Midbrain (tissue), 1 donor: ENCODE measurements at regions not wholly inside any gene's neighbourhood (a gene's known extent, or its start where the extent isn't known, plus 50 kb on each side); places are given as distances from the start of the nearest gene placed in this dataset.
"Not testable (repeated sequence)": the region's sequence is repeated elsewhere in the genome, so short reads cannot be mapped to it uniquely, and the experiment has no call there.

Experiments used
- DNase-seq: peaks from one replicate; lab custom pipeline; 2025; lab: John Stamatoyannopoulos, UW

DNA sequence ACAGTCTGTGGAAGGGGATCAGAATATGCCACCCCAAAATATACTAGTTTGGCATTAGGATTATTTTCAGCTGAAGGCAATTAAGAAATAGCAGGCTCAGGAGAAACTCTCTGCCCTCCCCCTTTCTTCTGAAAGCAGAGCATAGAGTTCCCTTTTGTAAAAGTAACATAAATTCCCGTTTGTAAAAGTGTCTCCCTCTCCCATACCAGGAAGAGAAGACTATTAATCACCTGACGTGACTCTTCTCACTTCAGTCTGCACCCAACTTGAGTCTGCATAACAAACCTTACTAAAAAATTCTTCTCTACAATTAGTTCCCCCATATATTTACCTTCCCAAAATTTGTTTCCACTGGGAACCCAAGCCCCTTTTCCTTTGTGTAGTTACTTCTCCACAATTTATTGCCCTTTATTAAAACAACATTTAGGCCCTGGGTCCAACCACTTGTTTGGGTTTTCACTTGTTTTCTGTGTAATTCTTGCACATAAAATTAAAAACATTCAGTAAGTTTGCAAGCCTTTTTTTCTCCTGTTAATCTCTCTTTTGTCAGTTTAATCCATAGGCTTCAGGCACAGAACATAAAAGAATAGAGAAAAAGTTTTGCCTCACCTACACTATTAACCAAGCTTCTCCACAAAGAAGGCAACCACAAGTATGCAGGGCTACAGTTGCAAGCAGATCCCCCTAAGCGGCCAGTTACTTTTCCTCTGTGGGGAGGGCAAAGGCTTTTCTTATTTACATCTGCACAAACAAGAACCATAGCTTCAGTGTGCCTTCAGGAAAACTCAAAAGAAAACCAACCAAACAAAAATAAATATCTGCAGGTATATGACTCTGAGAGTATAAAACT lies 73.8 kb upstream of the EPCAM start:
- no peak for DNase-seq

DNA sequence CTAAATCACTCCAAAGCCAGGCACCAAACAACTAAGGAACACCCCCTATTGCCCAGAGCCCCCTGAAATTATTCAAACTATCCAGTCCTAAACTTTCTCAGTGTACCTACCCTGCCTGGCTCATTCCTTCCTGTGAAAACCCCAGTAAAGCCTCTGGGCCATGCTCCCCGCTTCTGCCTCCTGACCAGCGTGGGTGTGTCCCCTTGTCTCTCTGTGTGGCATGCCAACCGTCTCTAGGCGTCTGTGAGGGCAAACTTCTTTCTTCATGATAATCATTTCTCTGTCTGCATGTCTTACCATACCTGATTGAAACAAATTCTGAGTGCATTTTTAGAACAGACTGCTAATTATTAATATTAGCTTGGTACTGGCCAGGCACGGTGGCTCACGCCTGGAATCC lies 75.1 kb upstream of the EPCAM start:
- no peak for DNase-seq

DNA sequence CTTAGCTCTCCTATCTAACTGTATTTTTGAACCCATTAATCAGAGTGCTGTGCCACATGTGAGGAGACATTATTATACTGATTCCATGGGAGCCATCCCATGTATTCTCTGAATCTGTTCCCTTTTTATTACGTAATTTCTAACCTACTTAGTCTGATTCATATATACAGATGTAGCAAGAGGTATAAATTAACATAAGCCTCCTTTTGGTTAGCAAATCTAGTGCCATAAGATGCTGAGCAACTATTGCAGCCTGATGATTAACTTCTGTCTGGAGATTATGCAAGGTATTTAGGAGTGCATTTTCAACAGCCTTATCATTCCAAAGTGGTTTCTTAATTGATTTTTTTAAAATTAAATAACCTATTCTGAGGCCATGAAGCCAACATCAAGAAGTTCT lies 80.2 kb upstream of the EPCAM start:
- no peak for DNase-seq

DNA sequence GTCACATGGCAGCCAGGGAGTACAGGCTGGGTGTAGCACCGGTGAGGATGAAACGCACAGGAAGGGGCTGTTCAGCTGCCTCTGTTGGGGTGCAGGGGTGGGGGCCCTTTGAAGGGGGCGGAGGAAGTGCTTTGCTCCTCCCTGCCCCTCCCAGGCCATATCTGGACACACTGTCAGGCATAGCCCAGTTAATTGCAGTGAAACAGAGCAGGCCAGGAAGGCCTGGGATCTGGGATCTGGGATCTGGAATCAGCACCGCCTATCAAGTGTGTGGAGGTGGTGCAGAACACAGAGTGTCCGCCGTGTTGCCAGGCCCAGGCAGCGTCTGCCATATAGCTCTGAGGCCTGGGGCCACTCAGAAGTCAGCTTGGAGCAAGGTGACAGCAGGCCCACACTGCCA lies 85.5 kb upstream of the EPCAM start:
- DNase-seq, result no peak

DNA sequence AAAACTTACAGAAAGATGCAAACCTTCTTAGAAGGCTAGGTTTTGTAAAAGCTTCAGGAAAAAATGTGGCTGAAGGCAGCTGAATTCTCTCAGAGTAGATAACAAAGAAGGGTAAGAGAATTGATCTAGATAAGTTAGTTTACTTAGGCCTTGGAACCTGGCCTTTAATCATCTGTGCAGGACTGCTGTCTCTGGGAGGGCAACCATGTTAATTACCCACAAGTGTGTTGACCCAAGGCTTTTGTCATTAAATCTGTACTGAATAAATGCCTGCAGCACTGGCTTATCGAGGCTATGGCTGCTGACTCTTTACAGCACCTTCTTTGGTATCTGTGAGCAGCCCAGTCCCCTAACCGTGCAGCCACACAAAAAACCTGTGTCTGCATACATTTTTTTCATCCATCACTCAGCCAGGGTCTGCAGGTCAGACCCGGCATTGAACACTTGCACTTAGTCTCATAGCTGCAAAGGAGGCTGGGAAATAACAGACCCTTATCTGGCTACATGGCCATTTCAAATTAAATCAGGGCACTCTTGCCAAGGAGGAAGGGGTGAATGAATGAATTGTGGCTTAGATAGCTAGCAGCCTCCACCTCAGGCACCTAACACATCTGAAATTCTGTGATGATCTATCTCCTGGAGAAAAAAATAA lies 86.4 kb upstream of the EPCAM start:
- DNase-seq, result no peak

DNA sequence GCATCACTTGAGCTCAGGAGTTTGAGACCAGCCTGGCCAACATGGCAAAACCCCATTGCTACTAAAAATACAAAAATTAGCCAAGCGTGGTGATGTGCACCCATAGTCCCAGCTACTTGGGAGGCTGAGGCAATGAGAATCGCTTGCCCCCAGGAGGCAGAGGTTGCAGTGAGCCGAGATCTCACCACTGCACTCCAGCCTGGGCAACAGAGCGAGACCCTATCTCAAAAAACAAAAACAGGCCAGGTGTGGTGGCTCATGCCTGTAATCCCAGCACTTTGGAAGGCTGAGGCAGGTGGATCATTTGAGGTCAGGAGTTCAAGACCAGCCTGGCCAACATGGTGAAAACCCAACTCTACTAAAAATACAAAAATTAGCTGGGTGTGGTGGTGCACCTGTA lies 89.6 kb upstream of the EPCAM start:
- DNase-seq, result not testable (repeated sequence)

DNA sequence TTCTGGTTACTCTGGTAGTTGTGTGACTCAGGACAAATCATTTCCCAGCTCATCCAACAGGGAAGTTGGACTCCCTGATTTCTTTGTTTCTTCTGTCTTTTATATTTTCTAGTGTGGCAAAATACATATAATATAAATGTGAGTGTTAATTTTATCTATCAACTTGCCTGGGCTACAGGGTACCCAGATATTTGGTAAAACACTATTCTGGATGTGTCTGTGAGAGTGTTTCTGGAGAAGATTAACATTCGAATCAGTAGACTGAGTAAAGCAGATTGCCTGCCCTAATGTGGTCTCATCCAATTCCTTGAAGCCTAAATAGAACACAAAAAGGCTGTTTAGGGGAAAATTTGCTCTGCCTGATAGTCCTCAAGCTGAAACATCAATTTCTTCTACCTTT lies 91.1 kb upstream of the EPCAM start:
- DNase-seq, result no peak

DNA sequence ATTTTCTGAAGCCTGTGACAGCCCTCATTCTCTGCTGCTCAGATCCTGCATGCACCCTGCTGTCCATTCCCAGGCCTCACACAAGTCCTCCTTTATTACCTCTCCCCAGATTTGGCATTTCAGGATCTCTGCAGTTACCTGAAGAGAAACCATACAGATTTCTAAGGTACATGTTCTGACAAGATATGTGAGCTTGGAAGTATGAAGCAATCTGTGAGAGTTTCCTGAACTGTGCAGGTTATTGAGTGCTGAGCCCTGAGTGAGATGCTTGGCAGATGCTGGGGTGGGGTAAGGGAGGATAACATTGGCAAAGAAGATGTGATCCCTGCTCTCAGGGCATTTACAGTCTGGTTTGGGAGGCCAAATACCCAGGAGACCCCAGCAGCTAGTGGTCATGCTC lies 91.9 kb upstream of the EPCAM start:
- DNase-seq, result no peak

DNA sequence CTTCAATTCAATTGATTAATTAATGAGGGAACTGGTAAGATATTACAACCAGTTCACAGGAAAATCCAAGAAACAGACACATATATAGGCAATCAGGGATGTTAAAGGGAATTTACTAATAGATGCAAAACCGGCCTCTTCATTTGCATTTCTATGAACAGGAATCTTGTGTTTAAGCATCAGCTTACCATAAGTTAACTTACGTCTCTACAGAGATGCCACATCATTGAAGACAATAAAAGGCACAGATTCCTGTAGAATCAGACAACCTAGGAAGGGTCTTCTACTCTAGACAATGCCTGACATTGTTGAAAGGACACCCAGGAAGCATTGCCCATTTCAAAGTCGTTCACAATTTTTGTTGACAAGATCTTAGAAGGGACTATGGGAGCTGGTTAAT lies 93.0 kb upstream of the EPCAM start:
- no peak for DNase-seq

DNA sequence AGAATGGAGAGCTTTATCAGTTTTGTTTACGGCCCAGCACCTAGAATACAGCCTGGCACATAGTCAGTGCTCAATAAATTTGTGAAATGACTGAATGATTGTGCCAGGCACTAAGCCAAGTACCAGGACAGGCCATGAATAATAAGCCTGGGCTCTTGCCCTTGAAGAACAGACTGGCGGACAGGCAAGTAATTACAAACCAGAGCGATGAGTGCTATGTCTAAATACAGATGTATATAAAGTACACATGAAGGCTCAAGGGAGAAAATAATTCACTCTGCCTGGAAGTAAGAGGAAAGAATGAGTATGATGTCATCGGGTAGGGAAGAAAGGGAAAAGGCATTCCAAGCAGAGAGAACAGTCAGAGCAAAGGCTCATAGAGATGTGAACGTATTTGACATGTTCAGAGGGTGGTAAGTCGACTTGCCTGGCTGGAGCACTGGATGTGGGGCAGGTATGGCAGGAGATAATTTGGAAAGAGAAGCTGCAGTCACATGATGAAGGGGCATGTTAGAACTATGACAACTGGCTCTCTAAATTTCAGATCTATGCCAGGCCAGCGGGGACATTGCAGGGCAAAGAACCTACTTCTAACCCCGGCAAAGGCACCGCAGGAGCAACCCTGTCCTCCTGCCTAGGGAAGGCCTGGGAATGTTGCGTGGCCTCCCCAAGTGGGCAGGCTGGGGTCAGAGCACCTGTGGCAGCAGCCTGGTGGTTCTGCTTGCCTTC lies 94.9 kb upstream of the EPCAM start:
- DNase-seq, result peak; percentile 39

DNA sequence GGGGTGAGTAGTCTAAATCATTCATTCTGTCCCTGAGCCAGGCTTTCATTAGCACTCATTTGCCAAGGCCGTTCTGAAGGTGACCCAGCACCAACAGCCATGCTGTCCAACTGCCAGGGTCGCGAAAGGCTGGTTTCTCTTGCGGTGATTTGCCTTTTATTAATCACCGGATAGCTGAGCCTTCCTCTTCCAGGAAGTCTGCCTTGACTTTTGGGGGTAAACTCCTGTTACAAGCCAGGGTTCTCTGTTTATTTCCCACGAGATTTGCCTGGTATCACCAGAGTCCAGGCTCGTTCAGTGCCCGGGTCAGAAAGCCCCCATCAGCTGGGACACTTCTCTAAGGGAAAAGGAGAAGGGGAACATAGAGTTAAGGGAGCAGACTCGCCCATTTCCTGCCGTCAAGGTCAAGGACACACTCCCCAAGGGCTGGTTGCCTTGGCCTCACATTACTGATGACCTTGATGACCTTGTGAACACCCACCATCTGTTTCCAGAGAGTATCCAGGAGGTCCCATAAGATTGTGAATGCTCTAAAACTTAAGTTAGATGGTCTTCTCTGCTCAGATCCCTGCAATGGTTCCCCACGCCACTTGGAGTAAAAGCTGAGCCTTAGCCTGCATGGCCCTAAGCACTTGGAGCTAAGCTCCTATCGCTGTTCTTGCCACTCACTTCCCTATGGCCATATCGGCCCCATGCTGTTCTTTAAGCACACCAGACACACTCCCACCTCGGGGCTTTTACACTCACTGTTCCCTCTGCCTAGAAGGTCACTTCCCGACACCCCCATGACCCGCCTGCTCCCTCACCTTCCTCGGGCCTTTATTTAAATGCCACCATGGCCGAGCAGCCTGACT lies 96.0 kb upstream of the EPCAM start:
- no peak for DNase-seq

DNA sequence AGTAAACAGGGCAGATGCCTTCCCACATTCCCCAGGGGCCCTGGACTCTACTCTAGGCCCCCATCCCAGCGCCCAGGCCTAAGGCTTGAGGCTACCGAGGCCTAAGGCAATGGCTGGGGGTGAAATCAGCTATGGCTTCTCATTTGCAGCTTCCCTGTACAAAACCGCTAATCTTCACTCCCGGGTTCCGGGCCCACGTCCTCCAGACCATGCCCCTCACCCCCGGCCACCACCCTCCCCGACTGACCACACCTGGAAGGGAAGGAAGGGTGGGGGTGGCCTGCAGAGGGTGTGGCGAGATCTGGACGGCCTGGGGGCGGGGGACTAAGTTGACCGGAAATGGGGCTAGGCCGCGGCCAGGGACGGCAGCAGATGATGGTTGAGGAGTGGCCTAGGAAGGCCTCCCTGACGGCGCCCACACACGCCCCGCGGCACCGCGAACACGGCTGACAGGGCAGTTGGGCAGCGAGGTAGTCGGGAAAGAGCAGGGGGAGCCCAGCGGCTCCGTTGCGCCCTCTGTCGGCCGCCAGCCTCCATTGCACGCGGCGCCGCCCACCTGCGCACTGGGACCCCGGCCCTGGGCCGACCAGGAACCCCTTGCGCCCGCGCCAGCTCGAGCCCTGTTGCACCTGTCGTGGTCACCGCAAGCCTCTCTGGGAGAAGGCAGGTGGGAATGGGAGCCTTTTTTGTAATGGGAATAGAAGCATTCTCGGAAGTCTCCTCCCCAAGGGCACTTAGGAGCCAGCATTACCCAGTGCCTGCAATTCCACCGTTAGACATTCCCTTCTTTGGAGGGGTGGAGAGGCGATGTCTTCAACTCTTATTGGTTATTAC lies 95.9 kb upstream of the CALM2 start:
- peak; percentile 71 for DNase-seq

DNA sequence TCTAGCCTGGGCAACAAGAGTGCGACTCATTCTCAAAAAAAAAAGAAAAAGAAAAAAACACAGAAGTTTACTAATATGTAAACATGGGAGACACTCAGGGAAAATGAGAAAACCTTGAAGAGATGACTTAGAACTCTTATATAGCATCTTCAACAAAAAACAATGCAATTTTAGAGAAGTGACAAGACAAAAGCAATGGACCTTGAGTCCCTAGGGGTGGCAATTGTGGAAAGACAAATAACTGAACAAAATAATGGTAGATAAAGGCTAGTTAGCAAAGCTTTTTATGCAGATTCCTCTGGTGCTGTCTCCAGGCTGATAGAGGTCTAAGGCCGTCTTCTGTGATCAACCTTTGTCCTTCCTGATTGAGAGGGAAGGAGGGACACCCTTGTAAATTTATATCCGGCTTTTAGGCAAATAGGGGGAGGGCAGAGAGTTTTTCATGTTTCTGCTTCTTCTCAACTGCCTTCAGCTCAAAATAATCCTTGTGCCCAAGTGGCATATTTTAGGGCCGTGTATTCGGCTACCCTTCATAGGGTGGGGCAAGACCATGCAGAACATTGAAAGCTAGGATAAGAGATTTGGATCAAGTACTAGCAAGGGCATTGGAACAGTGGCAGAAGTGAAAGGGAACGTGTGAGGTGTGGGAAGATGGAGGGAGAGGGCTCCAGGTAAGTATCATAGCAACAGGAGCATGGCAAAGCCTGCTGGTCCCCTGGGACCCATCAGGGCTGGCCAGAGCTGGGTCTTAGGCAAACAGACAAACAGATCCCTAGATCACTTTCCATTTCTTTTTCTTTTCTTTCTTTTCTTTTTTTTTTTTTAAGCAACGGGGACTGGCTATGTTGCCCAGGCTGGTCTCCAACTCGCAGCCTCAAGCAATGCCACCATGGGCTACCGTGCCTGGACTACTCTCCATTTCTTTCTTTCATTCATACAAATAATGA lies 95.0 kb upstream of the CALM2 start:
- DNase-seq, result no peak

DNA sequence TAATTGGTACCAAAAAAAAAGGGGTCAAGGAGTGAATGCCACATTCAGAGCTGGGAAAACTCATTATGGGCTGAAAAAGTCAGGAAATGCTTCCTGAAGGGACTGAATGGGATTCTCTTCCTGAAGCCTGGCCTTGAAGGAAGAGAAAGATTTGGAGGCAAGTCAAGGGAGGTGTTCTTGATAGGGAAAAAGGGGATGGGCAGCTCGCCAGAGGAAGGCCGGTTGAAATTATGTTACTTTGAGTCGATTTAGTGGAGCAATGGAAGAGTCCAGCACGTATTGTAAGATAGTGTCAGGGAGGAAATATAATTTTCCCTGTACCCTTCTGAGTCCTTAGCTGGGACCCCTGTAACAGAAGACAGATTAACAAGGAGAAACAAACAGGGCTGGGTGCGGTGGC lies 94.1 kb upstream of the CALM2 start:
- DNase-seq, result no peak

DNA sequence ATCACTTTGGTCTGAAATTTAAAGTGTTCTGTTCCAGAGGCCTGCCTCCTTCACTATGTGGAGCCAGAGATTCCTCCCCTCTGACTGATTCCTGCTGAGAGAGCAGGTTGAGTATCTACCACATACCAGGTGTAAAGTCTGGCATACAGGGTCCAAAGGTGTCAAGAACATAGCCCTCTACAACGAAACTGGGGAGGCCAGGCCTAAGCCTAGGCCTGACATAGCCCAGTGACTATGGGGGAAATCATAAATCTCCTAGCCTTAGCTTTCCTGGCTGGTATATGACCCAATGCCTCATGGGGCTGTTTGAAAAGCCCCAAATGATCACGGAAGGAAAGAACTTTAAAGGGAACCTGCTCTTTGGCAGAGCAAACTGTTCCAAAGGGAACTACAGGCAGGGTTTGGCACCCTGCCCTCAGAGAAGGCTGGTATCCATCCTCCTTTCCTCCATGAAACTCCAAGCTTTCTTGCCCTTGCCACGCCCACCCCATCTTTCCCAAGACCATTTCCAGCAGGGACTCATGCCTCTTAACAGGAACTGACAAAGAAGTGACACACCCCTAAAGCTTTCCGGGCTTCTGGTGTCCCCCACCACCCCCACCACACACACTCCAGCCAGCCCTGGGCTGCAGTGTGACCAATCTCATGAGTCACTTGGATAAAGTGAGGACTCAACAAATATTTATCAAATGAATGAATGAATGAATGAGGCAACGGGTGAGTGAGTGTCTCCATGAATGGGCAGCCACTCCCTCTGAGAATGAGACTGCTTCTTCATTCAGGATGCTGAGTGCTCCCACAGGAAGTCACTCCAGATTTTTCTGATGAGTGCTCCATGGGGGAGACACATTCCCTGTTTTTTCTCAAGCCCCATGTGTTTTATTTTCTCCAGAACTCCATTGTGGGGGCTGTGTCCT lies 93.3 kb upstream of the CALM2 start:
- no peak for DNase-seq

DNA sequence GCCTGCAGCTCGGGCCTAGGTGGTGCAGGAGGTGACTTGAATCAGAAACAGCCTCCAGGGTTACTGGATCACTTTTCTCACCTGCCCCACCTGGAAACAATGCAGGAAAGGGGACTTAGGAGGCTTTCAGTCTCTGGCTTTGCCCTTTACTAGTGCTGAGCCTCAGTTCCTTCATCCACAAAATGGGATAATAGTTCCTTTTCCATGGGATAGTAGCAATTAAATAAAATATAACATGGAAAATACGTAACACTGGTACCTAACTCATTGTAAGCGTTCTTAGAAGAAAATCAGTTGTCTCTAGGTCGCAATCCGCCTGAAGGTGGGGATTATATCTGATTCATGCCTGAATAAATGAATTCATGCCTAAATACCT lies 91.4 kb upstream of the CALM2 start:
- no peak for DNase-seq

DNA sequence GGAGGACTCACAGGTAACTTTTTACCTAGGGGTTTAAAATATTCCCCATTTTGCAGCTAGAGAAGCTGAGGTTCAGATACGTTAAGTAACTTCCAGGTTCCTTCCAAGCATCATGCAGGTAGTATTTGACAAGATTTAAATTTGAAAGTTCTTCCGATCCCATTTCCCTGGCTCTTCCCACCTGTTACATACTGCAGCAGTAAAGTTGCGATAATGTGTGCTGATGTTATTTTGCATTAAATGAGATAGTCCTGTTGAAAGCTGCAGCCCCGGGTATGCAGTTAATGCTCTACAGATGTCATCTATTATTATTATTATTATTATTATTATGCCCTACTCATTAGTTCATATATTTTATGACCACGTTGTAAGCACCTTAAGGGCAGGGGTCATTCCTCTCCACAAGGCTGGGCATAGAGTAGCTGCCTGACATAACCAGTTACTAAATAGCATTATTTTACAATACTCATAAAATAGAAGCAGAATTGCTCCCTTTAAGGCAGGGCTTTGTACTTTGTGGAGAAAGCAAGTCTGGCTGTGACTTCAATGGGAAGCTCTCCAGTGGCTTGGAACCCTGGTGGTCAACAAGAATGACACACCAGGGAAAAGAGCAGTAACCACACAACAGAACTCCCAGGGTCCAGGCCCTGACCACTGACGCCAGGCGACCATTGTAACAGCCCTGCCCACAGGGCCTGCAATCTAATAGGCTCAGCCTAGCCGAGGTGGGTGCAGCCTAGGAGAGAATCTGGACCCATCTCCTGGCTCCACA lies 90.8 kb upstream of the CALM2 start:
- no peak for DNase-seq

DNA sequence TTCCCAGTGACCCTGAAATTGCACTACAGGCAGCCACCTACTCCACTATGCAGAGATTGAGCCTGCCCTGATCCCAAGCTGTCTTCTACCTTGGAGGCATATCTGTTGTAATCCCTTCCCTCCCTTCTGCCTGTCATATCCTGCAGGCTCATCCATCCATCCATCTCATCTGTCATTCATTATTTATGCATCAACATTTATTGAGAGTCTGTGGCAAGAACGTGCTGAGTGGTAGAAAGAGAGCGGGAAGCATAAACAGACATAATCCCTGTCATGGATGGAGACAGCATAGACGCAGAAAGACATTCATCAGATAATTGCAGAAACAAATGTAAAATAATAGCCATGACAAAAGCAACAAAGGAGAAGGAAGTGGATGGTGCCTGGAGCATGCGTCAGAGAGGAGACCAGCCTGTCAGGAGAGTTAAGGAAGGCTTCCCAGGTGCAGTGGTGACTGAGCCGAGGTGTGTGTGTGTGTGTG lies 89.5 kb upstream of the CALM2 start:
- DNase-seq, result no peak
